IPS-20b (cell line): ENCODE measurements at regions not wholly inside any gene's neighbourhood (a gene's known extent, or its start where the extent isn't known, plus 50 kb on each side); places are given as distances from the start of the nearest gene placed in this dataset.
"Not testable (repeated sequence)": the region's sequence is repeated elsewhere in the genome, so short reads cannot be mapped to it uniquely, and the experiment has no call there.

ENCODE experiments used
- H3K27ac ChIP-seq: one replicate; pipeline ENCODE4 v1.5.1; 2013; ENCODE audit warnings: low read length
- H3K27me3 ChIP-seq: 2 replicates; pipeline ENCODE4 v1.6.1; 2013; ENCODE audit warnings: mild to moderate bottlenecking, low read length, inconsistent platforms; ENCODE audit not compliant: insufficient read depth
- H3K36me3 ChIP-seq: 2 replicates; pipeline ENCODE4 v1.6.1; 2013; ENCODE audit warnings: low read depth, mild to moderate bottlenecking, inconsistent platforms, low read length, moderate library complexity; ENCODE audit not compliant: insufficient read depth
- H3K4me1 ChIP-seq: 2 replicates; pipeline ENCODE4 v1.6.1; 2013; ENCODE audit warnings: mild to moderate bottlenecking, control low read depth, inconsistent platforms, low read length, moderate library complexity; ENCODE audit not compliant: insufficient read depth
- H3K4me3 ChIP-seq: 2 replicates; pipeline ENCODE4 v1.5.1; 2013; ENCODE audit warnings: mild to moderate bottlenecking, low read length, inconsistent platforms
- H3K9ac ChIP-seq: 2 replicates; pipeline ENCODE4 v1.6.1; 2013; ENCODE audit warnings: low read depth, mild to moderate bottlenecking, inconsistent platforms, low read length, moderate library complexity
- H3K9me3 ChIP-seq: 2 replicates; pipeline ENCODE4 v1.6.1; 2013; ENCODE audit warnings: mild to moderate bottlenecking, low read depth, low read length, inconsistent platforms; ENCODE audit not compliant: insufficient read depth

GRCh38 chr5:39942606-39943005, 517.8 kb upstream of the DAB2 start:
- no peaks in the 10 kb centered on the region for H3K27me3 ChIP-seq
- no peak overlapping the region for H3K9ac ChIP-seq
- no peaks in the 10 kb centered on the region for H3K36me3 ChIP-seq
- no peak overlapping the region for H3K27ac ChIP-seq
- H3K4me3 ChIP-seq: no peak overlapping the region
- no peaks in the 10 kb centered on the region for H3K9me3 ChIP-seq
- H3K4me1 ChIP-seq: no peaks in the 10 kb centered on the region

DNA sequence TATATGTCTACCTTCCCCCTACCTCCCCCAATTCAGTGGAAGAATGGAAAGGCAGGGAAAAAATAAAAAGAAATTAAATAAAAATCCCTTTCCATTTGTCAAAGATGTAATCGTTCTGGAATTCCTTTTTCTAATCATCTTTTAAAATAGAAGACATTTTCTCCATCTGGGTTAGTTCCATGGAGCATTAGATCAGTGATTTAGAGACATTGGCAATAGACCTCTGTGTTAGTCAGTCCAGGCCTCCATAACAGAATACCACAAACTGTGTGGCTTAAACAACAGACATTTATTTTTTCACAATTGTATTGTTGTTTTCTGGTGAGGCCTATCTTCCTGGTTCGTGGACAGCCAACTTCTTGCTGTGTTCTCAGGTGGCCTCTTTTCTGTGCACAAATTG, 516.6 kb upstream of the DAB2 start:
- Histone ChIP-seq H3K9me3 (no peaks in the 10 kb centered on the region), H3K27ac (no peak overlapping the region), H3K27me3 (no peaks in the 10 kb centered on the region), H3K4me3 (no peak overlapping the region), H3K4me1 (no peaks in the 10 kb centered on the region), H3K9ac (no peak overlapping the region), H3K36me3 (no peaks in the 10 kb centered on the region)

DNA sequence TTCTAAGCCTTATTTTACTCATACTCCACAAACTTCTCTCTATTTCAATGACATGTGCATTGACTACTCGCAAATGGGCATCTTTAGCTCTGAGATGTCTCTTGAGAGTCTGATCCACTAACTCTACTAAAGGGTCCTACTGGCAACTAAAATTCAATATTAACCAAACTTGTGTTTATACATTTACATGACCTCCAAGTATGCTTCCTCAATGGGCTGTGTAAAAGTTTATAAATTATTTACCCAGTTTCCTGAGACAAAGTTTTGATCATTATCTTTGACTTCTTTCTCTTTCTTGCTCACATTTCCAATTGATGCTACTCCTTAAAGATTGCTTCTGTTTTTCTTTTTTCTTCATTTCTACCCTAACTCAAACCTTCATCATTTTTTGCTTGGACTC, 510.1 kb upstream of the DAB2 start:
- H3K9me3 ChIP-seq: no peaks in the 10 kb centered on the region
- H3K36me3 ChIP-seq: no peaks in the 10 kb centered on the region
- H3K4me1 ChIP-seq: no peaks in the 10 kb centered on the region
- no peak overlapping the region for H3K27ac ChIP-seq
- no peaks in the 10 kb centered on the region for H3K27me3 ChIP-seq
- no peak overlapping the region for H3K9ac ChIP-seq
- no peak overlapping the region for H3K4me3 ChIP-seq

DNA sequence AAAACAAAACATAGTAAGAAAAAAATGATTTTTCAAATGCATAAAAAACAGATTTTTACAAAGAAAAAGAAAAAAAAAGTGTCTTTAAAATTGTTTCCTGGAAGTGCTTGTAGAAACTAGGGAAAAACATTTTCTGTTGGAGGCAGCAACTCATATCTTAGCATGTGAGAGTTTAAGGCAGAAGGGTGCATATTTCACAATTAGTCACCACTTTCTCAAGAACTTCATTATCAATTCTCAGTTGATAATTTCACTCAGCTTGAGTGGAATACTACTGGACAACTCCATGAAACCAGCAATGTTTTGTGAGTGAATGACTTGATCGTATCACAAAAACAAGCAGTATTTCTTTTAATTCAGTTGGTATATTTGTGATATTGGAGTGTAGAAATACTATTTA, 508.3 kb upstream of the DAB2 start:
- Histone ChIP-seq H3K27ac (no peak overlapping the region), H3K36me3 (no peaks in the 10 kb centered on the region), H3K4me1 (no peaks in the 10 kb centered on the region), H3K4me3 (no peak overlapping the region), H3K9ac (no peak overlapping the region), H3K27me3 (no peaks in the 10 kb centered on the region), H3K9me3 (no peaks in the 10 kb centered on the region)

DNA sequence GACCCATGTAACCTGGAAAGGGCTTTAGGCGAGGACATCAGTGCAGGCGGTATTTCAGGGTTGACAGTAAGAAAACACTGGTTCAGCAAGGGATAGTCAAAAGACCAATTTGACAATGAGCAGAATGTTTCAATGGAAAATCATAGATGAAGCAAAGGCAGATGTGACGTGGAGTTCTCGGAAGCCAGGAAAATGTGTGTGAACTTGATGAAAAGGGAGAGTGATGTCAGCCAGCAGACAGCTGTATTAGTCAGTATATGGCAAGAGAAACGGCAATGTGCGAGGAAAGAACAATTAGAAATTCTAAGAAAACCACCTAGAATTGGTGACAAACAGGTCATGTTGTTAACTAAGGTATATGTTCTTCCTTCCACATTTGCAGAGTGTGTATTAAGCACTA, 503.9 kb upstream of the DAB2 start:
- Histone ChIP-seq H3K9me3 (no peaks in the 10 kb centered on the region), H3K9ac (no peak overlapping the region), H3K4me3 (no peak overlapping the region), H3K27ac (no peak overlapping the region), H3K27me3 (no peaks in the 10 kb centered on the region), H3K4me1 (no peaks in the 10 kb centered on the region), H3K36me3 (no peaks in the 10 kb centered on the region)

- Histone ChIP-seq H3K9me3 (no peaks in the 10 kb centered on the region), H3K4me1 (no peaks in the 10 kb centered on the region), H3K27me3 (no peaks in the 10 kb centered on the region), H3K36me3 (no peaks in the 10 kb centered on the region), H3K4me3 (no peak overlapping the region), H3K9ac (no peak overlapping the region), H3K27ac (no peak overlapping the region)
These were observed 495.1 kb upstream of the DAB2 start for GRCh38 chr5:39919876-39920275.

DNA sequence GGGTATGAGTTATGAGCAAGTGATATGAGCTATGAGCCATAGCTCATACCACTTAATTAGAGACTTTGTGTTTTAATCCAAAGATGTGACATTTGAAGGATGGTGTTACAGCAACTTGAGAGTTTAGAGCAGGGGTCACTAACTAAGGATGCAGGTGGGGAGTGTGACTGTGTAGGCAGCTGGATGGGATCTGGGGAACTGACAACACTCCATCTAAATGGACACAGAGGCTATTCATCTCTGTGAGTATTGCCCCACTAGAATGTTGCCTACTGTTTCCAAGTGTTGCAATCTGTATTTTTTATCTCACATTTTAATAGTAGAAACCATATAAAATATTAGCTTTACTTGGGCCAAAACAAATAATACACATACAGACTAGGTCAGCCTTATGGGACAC, 488.1 kb upstream of the DAB2 start:
- no peaks in the 10 kb centered on the region for H3K4me1 ChIP-seq
- H3K27me3 ChIP-seq: no peaks in the 10 kb centered on the region
- no peak overlapping the region for H3K4me3 ChIP-seq
- no peak overlapping the region for H3K27ac ChIP-seq
- H3K9me3 ChIP-seq: no peaks in the 10 kb centered on the region
- no peaks in the 10 kb centered on the region for H3K36me3 ChIP-seq
- H3K9ac ChIP-seq: no peak overlapping the region

DNA sequence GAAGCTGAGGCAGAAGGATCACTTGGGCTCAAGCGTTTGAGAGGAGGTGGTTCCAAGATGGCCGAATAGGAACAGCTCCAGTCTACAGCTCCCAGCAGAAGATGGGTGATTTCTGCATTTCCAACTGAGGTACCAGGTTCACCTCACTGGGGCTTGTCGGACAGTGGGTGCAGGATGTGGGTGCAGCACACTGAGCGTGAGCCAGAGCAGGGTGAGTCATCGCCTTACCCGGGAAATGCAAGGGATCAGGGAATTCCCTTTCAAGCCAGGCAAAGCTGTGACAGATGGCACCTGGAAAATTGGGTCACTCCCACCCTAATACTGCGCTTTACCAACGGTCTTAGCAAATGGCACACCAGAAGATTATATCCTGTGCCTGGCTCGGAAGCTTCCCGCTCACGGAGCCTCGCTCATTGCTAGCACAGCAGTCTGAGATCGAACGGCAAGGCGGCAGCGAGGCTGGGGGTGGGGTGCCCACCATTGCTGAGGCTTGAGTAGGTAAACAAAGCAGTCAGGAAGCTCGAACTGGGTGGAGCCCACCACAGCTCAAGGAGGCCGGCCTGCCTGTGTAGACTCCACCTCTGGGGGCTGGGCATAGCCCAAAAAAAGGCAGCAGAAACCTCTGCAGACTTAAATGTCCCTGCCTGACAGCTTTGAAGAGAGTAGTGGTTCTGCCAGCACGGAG, 482.6 kb upstream of the DAB2 start:
- not testable (repeated sequence) for H3K4me3 ChIP-seq

DNA sequence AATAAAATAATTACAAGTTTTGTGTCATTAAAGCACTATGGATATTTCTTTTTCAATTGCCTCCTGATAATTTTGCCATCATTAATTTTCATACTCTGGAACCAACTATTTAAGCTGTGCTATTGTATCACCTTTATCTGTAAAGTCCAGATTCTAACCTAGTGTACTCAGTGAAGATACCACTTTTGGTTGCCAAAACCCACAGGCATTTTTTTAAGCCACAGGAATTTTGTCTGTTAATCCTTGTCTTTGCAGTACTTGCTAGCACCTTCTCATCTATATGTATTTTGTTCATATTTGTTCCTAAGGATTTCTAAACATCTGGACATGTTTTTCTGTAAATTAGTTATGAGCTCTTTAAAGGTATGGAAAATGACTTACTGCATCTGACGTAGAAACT, 481.4 kb upstream of the DAB2 start:
- Histone ChIP-seq H3K9me3 (peaks cover 4% of the 10 kb centered on the region; the same call in 1 of the 2 replicates), H3K36me3 (no peaks in the 10 kb centered on the region), H3K27ac (no peak overlapping the region), H3K4me1 (no peaks in the 10 kb centered on the region), H3K4me3 (no peak overlapping the region), H3K27me3 (no peaks in the 10 kb centered on the region), H3K9ac (no peak overlapping the region)

More for the DNA sequence above, 482.6 kb upstream of the DAB2 start:
- not testable (repeated sequence) for H3K36me3 ChIP-seq, H3K9ac ChIP-seq, H3K27me3 ChIP-seq, H3K9me3 ChIP-seq, H3K27ac ChIP-seq, H3K4me1 ChIP-seq

- Histone ChIP-seq H3K27ac (no peak overlapping the region), H3K27me3 (no peaks in the 10 kb centered on the region), H3K9ac (no peak overlapping the region), H3K4me3 (no peak overlapping the region), H3K9me3 (peaks cover 4% of the 10 kb centered on the region; the same call in 1 of the 2 replicates), H3K4me1 (no peaks in the 10 kb centered on the region), H3K36me3 (no peaks in the 10 kb centered on the region)
These were observed 480.6 kb upstream of the DAB2 start for GRCh38 chr5:39905356-39905755.

DNA sequence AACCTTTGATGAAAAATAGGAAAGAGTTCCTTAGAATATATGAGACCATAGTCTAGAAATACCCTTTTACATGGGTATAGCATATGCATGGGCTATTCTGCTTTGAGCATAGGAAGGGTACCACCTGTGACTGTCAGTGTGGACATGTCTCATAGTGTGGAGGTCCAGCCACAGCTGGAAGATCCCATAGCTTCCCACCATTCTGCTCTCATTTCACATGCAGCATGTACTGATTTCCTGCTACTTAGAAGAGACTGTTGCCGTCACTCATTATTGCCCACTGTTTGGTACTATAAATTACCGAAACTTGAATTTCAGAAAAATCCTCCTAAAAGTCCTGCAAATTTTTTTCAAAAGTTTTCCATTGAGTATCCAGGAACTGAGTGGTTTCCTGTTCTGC, 477.8 kb upstream of the DAB2 start:
- Histone ChIP-seq H3K36me3 (no peaks in the 10 kb centered on the region), H3K9me3 (peaks cover 4% of the 10 kb centered on the region; the same call in 1 of the 2 replicates), H3K4me3 (no peak overlapping the region), H3K9ac (no peak overlapping the region), H3K4me1 (no peaks in the 10 kb centered on the region), H3K27ac (no peak overlapping the region), H3K27me3 (no peaks in the 10 kb centered on the region)

- H3K4me3 ChIP-seq: no peak overlapping the region
These were observed 474.0 kb upstream of the DAB2 start for GRCh38 chr5:39898731-39899130.

More at GRCh38 chr5:39898731-39899130, 474.0 kb upstream of the DAB2 start:
- Histone ChIP-seq H3K36me3 (no peaks in the 10 kb centered on the region), H3K9me3 (no peaks in the 10 kb centered on the region), H3K27me3 (no peaks in the 10 kb centered on the region), H3K27ac (no peak overlapping the region), H3K9ac (no peak overlapping the region), H3K4me1 (no peaks in the 10 kb centered on the region)
